NCI-H187 (cell line): ENCODE measurements at regions not wholly inside any gene's neighbourhood (a gene's known extent, or its start where the extent isn't known, plus 50 kb on each side); places are given as distances from the start of the nearest gene placed in this dataset.

Source experiments
- DNase-seq, 2 experiments: peaks; one replicate each; lab custom pipeline; 2025; lab: John Stamatoyannopoulos, UW

- no peak for DNase-seq
These were observed 724.9 kb upstream of the SOX9 start for GRCh38 chr17:71395901-71396300.

DNA sequence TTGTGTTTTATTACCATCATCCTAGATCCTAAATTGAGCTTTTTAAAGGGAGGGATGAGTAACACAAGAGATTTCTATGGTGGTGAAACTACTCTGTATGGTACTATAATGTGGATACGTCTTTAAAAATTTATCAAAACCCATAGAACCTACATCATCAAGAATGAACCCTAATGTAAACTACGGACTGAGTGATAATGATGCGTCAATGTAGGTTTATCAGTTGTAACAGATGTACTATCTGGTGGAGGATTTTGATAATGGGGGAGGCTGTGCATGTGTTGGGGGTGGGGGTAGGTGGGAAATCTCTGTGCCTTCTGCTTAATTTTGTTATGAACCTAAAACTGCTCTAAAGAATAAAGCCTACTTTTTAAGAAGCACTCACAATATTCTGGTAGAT, 724.1 kb upstream of the SOX9 start:
- DNase-seq = no peak

DNA sequence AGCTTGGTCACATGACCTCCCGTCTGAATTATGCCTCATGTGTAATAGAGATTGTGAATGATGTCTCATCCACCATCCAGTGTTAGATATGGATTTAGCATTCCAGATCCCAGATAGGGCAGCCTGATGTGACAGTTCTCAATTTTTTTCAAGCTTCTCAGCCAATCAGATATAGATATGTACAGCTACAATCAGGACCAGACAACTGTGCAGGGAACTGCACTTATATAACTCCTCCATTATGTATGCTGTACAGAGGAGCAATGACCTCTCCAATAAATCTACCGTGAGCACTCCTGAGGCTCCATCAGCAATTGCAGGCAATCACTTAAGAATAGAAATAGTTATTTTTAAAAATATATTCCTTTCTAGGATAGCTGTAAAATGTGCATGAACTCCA, 722.8 kb upstream of the SOX9 start:
- DNase-seq = no peak

DNA sequence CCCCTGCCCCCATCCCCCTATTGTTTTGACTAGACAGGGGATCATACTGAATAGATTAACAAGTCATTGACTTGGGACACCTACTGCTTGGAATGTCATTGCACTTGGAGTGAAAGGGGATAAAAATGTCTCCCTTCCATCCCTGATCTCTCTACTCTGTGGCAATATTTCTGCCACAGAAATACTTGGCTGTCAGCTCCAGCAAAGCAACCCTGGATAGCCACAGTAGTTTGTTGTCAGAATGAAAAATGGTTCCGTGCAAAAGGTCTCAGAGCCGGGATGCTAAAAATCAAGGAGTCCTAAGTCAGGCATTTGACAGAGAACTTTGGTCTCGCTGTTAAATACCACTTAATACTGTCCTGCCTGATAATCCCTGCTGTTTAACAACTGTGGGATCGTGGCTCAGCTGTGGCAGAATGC, 722.0 kb upstream of the SOX9 start:
- no peak for DNase-seq

DNA sequence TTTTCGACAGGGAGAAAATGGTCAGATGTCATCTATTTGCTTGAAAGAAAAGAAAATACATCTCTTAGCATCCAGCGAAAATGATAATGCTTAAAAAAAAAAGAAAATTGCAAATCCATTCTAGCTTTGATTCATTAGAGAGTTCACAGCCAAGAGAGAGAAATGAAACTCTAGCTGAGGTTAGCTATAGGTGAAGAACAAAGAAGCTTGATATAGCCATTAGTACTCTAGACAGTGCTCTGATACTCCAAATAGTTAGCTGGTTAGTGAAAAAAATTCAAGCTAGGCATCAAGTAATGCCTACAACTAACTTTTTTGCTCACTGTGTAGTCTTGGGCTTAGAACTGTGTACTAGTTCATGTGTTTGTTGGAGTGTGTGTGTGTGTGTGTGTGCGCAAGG, 721.6 kb upstream of the SOX9 start:
- DNase-seq = no peak

DNA sequence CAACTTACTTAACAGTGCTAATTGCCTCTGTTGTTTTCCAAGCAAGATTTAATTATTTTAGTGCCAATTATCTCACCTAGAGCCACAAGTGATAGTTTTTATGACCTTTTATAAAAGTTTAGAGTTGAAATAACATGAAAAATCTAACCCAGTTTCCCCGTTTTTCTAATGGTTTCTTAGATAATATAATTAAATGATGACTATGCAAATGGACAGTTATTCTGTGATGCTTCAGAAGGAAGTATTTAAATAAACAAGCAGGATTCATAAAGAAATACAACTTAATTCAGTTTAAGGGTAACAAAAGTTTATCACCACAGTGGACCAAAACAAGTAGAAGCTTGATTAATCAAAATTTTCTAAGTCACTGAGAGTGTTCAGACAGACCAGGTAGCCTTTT, 721.2 kb upstream of the SOX9 start:
- DNase-seq = no peak

GRCh38 chr17:71402007-71402406, 718.8 kb upstream of the SOX9 start:
- DNase-seq = no peak

DNA sequence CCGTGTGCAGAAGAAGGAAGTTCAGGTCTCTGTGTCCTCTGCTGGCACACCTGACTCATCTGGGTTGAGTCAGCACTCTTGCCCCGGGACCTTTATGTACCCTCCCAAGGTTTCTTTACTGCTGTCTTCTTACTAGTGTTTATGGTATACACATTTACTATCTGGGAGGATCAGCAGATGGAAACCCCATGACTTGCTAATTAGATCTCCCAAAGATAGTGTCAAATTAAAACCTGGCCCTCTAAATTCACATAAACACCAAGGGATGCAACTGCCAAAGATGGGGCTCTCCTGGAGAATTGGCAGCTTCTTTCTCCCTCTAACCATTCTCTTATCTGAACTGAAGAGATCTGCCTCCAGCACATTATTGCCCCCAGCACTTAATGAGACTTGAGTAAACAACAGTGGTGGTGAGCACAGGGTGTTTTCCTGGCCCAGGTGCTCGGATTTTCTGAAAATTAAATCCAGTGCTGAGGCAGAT, 718.1 kb upstream of the SOX9 start:
- DNase-seq = no peak

DNA sequence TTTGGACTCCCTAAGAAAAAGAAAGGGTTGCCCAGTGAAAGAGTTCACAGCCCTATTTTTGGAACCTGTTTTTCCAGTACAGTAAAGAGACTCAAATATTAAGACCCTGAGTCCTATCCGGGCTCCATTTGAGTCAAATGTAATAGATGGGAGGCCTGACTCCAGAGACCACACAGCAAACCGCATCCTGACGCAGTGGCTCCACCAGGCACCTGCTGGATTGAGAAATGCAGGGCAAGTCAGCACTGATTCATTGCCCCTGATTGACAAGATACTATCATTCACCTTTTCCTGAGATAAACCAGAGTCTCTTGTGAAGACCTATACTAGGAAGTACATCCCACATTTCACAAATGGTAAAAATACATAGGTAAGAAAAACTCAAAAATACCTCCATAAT, 715.7 kb upstream of the SOX9 start:
- DNase-seq = no peak

DNA sequence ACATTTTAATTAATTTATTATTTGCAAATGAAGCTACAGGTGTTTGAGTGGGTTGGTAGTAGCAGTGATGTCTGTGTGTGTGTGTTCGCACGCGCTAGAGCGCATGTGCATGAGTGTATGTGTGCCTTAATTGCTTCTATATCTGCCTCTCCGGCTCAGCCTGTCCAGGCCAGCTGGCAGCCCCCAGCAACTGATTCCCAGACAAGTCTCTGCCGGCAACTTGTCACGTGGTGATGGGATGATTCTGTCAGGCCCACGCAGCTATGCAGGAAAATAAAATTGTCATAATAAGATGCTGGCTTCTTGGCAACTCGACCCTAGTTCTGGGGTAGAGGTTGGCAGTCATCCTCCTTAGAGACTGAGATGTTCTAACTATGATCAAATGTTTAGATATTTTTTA, 712.8 kb upstream of the SOX9 start:
- DNase-seq = no peak

- no peak for DNase-seq
These were observed 711.7 kb upstream of the SOX9 start for GRCh38 chr17:71409137-71409536.

DNA sequence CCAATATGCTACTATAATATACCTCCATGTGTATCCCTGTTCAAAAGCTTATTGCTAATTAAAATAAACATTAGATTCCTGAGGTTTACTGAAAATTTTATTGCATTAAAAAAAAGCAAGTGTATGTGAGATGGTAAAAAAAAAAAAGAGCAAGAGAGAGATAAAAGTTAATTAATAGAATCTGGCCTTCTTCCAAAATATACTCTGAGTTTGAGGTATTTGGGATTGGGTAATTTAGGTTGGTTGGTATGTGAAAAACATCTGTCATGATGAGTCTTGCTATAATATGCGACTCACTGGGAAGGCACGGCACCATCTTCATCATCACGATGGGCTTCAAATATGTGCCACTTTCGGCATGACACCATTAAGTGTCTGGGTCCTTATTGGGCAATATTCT, 711.1 kb upstream of the SOX9 start:
- no peak for DNase-seq

DNA sequence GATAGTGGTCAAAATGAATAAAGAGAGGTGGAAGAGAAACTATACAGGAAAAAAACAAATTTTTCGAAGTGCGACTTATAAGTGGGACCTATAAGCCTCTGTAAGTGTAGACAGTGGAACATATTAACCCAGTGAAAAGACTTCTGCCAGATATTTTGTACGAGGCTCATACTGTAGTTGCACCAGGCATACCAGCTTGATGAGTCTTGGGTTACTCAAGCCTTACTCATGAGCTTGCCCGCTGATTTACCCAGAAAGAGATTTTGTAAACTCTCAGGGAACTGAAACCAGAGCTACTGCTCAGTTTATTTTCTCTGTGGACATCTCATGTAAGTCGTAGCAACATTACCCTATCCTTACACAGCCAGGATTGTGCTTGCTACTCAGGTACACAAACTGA, 708.0 kb upstream of the SOX9 start:
- DNase-seq = no peak

DNA sequence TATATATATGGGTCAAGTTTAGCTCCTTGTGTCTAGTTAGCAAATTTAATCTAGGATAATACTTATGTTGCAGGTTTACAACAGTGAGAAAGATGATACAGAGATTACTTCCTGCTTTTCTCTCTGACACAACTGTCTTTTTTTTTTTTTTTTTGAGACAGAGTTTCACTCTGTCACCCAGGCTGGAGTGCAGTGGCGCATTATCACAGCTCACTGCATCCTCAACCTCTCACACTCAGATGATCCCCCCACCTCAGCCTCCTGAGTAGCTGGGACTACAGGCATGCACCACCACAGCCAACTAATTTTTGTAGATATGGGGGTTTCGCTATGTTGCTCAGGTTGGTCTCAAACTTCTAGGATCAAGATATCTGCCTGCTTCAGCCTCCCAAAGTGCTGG, 706.9 kb upstream of the SOX9 start:
- no peak for DNase-seq

DNA sequence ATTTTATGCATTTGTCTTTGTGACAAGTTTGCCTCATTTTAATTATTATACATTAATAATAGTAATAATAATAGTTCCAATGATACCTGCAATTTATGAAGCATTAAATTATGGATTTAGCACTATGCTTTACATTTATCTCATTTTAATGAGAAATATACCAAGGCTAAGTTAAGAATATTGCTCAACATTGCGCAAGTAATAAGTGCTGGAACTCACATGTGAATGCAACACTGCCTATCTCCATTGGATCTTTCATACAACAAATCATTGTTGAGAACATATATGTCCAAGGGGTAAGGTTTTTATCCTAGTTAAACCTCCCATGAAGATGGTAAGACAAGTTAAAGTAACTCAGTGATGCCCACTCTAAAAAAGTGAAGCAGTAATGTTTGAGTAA, 703.7 kb upstream of the SOX9 start:
- DNase-seq = no peak

DNA sequence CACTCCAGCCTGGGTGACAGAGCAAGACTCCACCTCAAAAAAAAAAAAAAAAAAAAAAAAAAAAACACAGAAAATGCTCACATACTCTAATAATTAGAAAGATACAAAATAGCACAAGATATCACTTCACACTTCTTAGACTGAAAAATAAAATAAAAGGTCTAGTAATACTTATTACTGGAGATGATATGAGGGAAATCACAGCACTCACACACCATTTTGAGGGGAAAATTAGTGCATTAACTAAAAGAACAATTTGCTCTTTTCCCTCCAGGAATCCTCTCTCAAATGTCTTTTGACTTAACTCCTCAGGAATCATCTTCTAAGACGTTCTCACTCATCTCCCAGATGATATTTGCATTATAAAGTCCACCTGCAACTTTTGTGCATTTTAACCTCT, 697.9 kb upstream of the SOX9 start:
- no peak for DNase-seq

DNA sequence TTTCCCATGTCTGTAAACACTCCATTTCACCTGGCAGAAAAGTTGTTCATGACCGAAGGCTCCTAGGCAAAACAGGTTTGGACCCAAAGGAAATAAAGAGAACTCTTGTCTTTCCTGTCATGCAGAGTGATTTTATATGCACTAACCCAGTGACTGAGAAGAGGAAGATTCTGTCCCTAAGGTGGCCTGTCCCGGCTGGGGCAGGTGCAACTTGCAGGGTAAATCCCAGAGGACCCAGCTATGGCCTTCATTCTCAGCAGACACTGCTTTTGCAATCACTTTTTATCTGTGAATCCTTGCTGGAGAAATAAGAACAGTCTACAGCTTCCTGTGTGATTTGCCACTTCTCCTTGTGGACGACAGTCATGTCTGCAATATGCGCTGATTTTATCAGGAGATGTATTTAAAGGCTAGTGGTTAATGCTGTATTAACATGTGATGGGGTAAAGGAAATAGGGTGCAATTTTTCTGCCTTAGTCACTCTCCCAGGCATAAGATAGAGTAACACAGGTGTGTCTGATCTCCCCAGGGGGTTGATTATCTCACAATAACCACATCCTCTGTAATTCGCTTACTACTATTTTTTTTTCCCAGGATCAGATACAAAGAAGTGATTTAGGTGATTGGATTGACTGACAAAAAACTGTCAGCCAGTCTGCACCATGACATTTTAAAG, 696.8 kb upstream of the SOX9 start:
- DNase-seq = peak; percentile 40 to 80

DNA sequence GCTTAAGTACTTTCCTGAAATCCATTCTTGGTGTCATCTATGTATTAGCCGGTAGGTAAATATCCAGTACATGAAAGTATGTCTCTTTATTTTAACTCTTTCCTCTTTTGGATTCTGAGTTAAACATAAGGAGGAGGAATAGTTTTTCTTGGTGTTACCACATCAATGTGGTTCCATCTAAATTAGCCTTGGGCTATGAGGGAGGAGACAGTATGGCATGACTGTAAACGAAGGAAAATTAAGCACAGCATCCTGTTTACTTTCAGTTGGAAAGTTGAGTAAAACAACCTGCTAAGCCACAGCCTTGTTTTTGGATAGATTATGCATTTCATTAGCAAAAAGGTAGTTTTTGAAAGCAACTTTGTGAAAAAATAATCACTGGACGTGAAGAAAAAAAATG, 693.0 kb upstream of the SOX9 start:
- no peak for DNase-seq

DNA sequence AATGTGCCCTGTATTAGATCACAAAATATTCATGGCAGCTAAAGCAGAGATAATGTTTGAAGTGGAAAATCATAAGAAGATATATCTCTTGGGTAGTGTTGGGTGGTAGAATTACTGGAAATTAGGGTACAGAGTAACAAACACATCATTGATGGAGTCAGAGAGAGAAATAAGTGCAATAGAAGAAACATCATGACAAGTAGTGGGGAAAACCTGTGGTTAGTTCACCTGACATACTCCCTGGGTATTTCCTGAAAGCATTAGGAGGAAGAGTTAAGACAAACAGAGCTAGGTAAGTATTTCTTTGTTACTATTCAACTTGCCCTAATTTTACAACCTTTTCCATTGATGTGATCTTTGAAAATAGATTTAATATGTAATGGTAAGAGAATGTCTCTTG, 691.9 kb upstream of the SOX9 start:
- no peak for DNase-seq

DNA sequence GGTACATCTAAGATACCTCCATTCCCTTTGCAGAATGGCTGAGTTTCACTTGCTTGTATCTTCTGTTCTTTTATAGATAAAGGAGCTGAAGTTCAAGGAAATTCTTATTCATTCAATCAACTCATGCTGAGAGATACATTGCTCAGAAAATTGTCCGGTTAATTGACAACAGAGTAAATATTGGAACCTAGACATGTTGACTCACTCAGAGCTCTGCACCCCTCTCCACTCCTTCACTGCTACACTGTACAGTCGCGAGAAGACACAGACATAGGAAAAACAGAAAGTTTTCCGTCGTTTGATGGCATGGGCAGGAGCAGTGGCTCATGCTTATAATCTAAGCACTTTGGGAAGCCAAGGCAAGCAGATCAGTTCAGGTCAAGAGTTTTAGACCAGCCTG, 690.5 kb upstream of the SOX9 start:
- no peak for DNase-seq

- no peak for DNase-seq
These were observed 689.7 kb upstream of the SOX9 start for GRCh38 chr17:71431146-71431545.

DNA sequence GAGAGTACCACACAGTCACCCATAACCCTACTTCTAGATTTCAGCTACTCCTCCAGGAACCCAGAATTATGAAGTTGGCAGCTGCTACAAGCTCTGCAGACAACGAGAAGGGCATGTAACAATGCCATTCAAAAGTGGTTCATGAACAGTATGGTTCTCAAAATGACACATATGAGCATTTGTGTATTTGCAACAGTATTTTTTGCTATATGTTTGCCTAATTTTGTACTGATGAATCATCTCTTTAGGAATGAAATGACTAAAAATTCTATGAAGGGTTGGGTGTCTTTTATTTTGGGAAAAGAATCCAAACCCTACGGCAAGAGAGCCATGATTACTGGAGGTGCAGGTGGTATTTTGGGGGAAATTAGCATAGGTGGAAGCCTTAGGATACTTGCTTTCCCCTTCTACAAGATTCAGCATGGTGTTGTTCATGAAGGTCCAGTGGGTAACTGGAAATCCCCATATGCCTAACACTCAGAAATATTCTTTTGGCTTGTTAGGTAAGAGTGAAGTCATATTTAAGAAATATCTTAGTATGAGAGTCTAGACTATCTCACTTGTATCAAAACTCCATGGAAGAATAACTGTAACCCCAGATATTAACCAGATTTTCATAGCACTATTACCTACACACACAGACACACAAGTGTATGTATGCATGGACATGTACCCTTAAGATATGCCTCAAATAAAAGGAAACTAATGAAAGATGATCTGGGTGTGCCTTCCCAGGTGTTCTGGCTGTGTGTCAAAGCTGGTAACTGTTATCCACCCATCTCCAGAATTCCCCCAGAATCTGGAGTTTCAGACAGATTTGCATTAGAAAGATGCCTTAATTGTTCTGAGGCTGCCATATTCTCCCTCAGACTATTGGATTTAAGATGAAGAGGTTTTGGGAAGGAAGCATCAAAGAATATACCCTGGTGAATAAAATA, 688.2 kb upstream of the SOX9 start:
- no peak for DNase-seq

- no peak for DNase-seq
These were observed 686.1 kb upstream of the SOX9 start for GRCh38 chr17:71434716-71435115.
